SK-N-SH (cell line): ENCODE measurements at regions not wholly inside any gene's neighbourhood (a gene's known extent, or its start where the extent isn't known, plus 50 kb on each side); places are given as distances from the start of the nearest gene placed in this dataset.

Experiments
- CTCF ChIA-PET: fragments of 300-600, 350-600 bp; formaldehyde crosslinking; extraction: SDS; loops from one replicate; lab custom pipeline; 2021; lab: Yijun Ruan, JAX
- POLR2A ChIA-PET: fragments of 350-600 bp; sonication (Branson Sonifier 250); formaldehyde crosslinking; extraction: SDS; loops from one replicate; lab custom pipeline; 2020; ENCODE audit warnings: antibody characterized with exemption, inconsistent platforms; lab: Yijun Ruan, JAX
- DNase-seq: peaks from one replicate; pipeline ENCODE4 v3.0.0; 2012
- H2AFZ ChIP-seq: fragments of 200-600 bp; sonication (generic); 2 replicates; pipeline ENCODE4 v1.8.1; 2016; ENCODE audit warnings: antibody characterized with exemption, mild to moderate bottlenecking, low read depth
- H3F3A ChIP-seq: fragments of 200-600 bp; sonication (generic); replicated peaks from 2 replicates; pipeline ENCODE3; 2016; ENCODE audit warnings: antibody characterized with exemption, mild to moderate bottlenecking; ENCODE audit not compliant: insufficient read depth
- H3K27ac ChIP-seq, 2 experiments: fragments of 200-500 bp in 1 of 2; fragments of 200-600 bp in 1 of 2; sonication (Bioruptor generic) in 1 of 2; sonication (generic), shearing (Covaris generic) in 1 of 2; 2 replicates each; pipeline versions ENCODE4 v1.5.1 to v1.6.1; 2014 to 2016; ENCODE audit warnings: low read depth in 2 of 2, inconsistent platforms in 1 of 2, low read length in 1 of 2, mild to moderate bottlenecking in 1 of 2, mixed read lengths in 1 of 2
- H3K27me3 ChIP-seq: fragments of 200-600 bp; sonication (generic), shearing (Covaris generic); 2 replicates; pipeline ENCODE4 v1.6.1; 2016; ENCODE audit warnings: mixed run types; ENCODE audit not compliant: insufficient read depth
- H3K36me3 ChIP-seq, 2 experiments: fragments of 200-500 bp in 1 of 2; fragments of 200-600 bp in 1 of 2; sonication (Bioruptor generic) in 1 of 2; sonication (generic) in 1 of 2; replicated peaks in 1 of 2; 2 replicates each; pipeline versions ENCODE3 to v1.5.1; 2014 to 2016; ENCODE audit warnings: low read length in 1 of 2, mild to moderate bottlenecking in 1 of 2; ENCODE audit not compliant: insufficient read depth in 2 of 2, control insufficient read depth in 1 of 2
- H3K4me1 ChIP-seq, 2 experiments: fragments of 200-500 bp in 1 of 2; fragments of 200-600 bp in 1 of 2; sonication (Bioruptor generic) in 1 of 2; sonication (generic), shearing (Covaris generic) in 1 of 2; 2 replicates each; pipeline versions ENCODE4 v1.5.1 to v1.6.1; 2014 to 2016; ENCODE audit warnings: low read depth in 1 of 2, low read length in 1 of 2, mixed run types in 1 of 2; ENCODE audit not compliant: insufficient read depth in 2 of 2, control insufficient read depth in 1 of 2
- H3K4me2 ChIP-seq: fragments of 200-600 bp; sonication (generic), shearing (Covaris generic); 2 replicates; pipeline ENCODE4 v1.6.1; 2017; ENCODE audit warnings: mixed run types
- H3K4me3 ChIP-seq, 2 experiments: fragments of 200-500 bp in 1 of 2; fragments of 200-600 bp in 1 of 2; sonication (Bioruptor generic) in 1 of 2; sonication (generic), shearing (Covaris generic) in 1 of 2; 2 replicates each; pipeline versions ENCODE4 v1.5.1 to v1.8.1; 2014 to 2016; ENCODE audit warnings: low read depth in 2 of 2, inconsistent platforms in 1 of 2, low read length in 1 of 2, mild to moderate bottlenecking in 1 of 2, mixed read lengths in 1 of 2, moderate library complexity in 1 of 2
- H3K79me2 ChIP-seq: fragments of 200-600 bp; sonication (generic); 2 replicates; pipeline ENCODE4 v1.8.1; 2017; ENCODE audit warnings: mild to moderate bottlenecking; ENCODE audit not compliant: insufficient read depth
- H3K9ac ChIP-seq: fragments of 200-600 bp; sonication (generic); 2 replicates; pipeline ENCODE4 v1.6.1; 2017; ENCODE audit warnings: mixed run types
- H3K9me2 ChIP-seq: fragments of 200-600 bp; sonication (generic); 2 replicates; pipeline ENCODE4 v1.6.1; 2017; ENCODE audit warnings: mixed run types
- H3K9me3 ChIP-seq: fragments of 200-600 bp; sonication (generic); 2 replicates; pipeline ENCODE4 v1.6.1; 2017; ENCODE audit warnings: mixed run types, mild to moderate bottlenecking, moderate library complexity
- H4K20me1 ChIP-seq: fragments of 200-600 bp; sonication (generic); 2 replicates; pipeline ENCODE4 v1.6.1; 2017; ENCODE audit warnings: mild to moderate bottlenecking, mixed run types; ENCODE audit not compliant: insufficient read depth
- ELF1 ChIP-seq: IDR thresholded peaks from 2 replicates; pipeline ENCODE4 v1.4.0; 2012
- EP300 ChIP-seq, 2 experiments: IDR thresholded peaks; 2 replicates each; pipeline versions ENCODE4 v1.4.0 to v1.6.1; 2012; ENCODE audit warnings: borderline replicate concordance in 1 of 2, low read depth in 1 of 2, low read length in 1 of 2
- EZH2phosphoT487 ChIP-seq: fragments of 200-600 bp; sonication (generic); IDR thresholded peaks from 2 replicates; pipeline ENCODE4 v1.6.1; 2017; ENCODE audit warnings: low read depth, mixed run types, mild to moderate bottlenecking, antibody characterized with exemption, moderate library complexity, borderline replicate concordance
- FOSL2 ChIP-seq: IDR thresholded peaks from 2 replicates; pipeline ENCODE4 v1.4.0; 2012; ENCODE audit warnings: low read depth, mild to moderate bottlenecking, moderate library complexity, borderline replicate concordance
- FOXJ3 ChIP-seq: sonication (generic); formaldehyde crosslinking; IDR thresholded peaks from 2 replicates; pipeline ENCODE4 v1.5.1; 2020; ENCODE audit warnings: mild to moderate bottlenecking, missing genetic modification reagents
- GABPA ChIP-seq: IDR thresholded peaks from 2 replicates; pipeline ENCODE4 v1.4.0; 2012; ENCODE audit warnings: low read depth, mild to moderate bottlenecking
- JUND ChIP-seq: IDR thresholded peaks from 2 replicates; pipeline ENCODE4 v1.4.0; 2012
- MEF2A ChIP-seq: IDR thresholded peaks from 2 replicates; pipeline ENCODE4 v1.4.0; 2012; ENCODE audit warnings: low read depth, borderline replicate concordance
- MXI1 ChIP-seq: IDR thresholded peaks from 2 replicates; pipeline ENCODE4 v1.6.1; 2012; ENCODE audit warnings: mild to moderate bottlenecking, low read depth, low read length, improper control_type of control experiment
- NRF1 ChIP-seq: IDR thresholded peaks from 2 replicates; pipeline ENCODE4 v1.6.1; 2012; ENCODE audit warnings: low read depth, mild to moderate bottlenecking, low read length
- RCOR1 ChIP-seq: fragments of 150-350 bp; IDR thresholded peaks from 2 replicates; pipeline ENCODE4 v1.6.1; 2017; ENCODE audit warnings: antibody characterized with exemption, low read length
- SMC3 ChIP-seq: IDR thresholded peaks from 2 replicates; pipeline ENCODE4 v1.6.1; 2012; ENCODE audit warnings: low read depth, low read length, improper control_type of control experiment
- TCF12 ChIP-seq: IDR thresholded peaks from 2 replicates; pipeline ENCODE4 v1.4.0; 2012
- TEAD4 ChIP-seq: IDR thresholded peaks from 2 replicates; pipeline ENCODE4 v1.4.0; 2012; ENCODE audit warnings: mild to moderate bottlenecking, borderline replicate concordance; ENCODE audit not compliant: insufficient read depth
- WGBS: methylation state at CpG from one replicate; pipeline ENCODE4 v1.1.6; 2017; ENCODE audit warnings: low lambda C conversion rate; 5-methylcytosine and 5-hydroxymethylcytosine counted together
- TF ChIP-seq, protein P1 (sequence below): IDR thresholded peaks from 2 replicates; pipeline ENCODE4 v1.4.0; 2012; ENCODE audit warnings: low read depth
- TF ChIP-seq, protein P2 (sequence below): IDR thresholded peaks from 2 replicates; pipeline ENCODE4 v1.4.0; 2012; ENCODE audit warnings: low read depth, borderline replicate concordance
- TF ChIP-seq, protein P3 (sequence below): fragments of 150-350 bp; IDR thresholded peaks from 2 replicates; pipeline ENCODE4 v1.6.1; 2017; ENCODE audit warnings: antibody characterized with exemption, low read length, low read depth, borderline replicate concordance

DNA sequence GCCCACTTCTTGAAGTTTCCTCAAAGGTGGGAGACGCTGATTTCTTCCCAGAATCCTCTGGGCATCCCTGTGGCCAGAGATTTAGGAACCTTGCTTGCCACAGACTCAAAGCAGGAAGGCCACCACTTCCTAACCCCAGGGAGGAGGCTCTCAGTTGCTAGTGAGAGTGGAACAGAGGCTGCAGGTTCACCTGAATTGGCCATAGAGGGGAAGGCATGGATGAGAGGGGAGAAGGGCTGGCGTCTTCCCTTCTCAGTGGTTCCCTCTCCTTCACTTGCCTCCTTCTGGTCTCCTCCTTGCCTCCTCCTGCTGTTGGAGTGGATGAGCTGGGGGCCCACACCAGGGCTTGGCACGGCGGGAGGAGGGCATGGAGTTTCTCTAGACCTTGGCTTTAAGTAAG is 185.7 kb downstream of the ADAMTS15 start (continued):
- no peak for TF ChIP-seq FOXJ3 (CRISPR knock-in tag)
- TF ChIP-seq, all 33 proteins: peak for 0

DNA sequence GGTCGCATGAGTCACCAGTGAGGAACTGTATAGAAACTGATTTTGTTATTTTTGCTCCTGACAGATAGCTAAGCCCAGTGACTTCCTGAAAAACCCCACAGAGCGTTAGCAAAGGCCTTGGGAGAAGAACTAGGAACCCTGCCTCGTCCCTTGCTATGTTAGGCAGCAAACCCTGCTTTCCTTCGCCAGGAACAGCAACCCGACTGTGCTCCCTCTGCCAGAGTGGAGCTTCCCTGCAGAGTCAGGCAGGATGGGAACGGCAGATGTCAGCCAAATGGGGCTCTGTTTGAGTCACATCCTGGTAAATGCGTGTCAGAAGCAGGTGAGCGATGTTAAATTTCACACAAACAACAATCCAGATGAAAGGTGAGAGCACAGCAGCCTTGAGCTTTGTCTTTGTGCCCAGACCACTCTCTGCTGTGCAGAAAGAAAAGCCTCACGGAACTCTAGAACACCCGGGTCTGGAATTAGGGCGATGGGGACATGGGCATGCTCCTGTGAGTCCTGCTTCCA is 186.6 kb downstream of the ADAMTS15 start:
- ChIA-PET CTCF (interaction anchor here (0.6 to 1.3 kb wide), 3 partner anchors 11 to 681 kb away, joined by 3 to 4 read pairs (median 3); no protein-coding TSS in a partner anchor), POLR2A (no interaction called here)
- no peaks in the 10 kb centered on the region for H3K79me2 ChIP-seq
- 0 out of 2 replicates have a peak overlapping the region, but pooled peaks have one; percentile 19 for H3K9ac ChIP-seq
- peaks cover 7% of the 10 kb centered on the region for H3F3A ChIP-seq
- peak overlapping the region; percentile 21; the same call in 1 of the 2 replicates for H3K4me2 ChIP-seq
- 0 out of 4 replicates have a peak, but pooled peaks of 1 of the 2 experiments have one; percentile 15 for TF ChIP-seq EP300 (IDR thresholded peaks at IDR 0.05; ENCODE audit: borderline replicate concordance in 1 of 2, low read depth in 1 of 2, low read length in 1 of 2)
- TF ChIP-seq, protein P1, sequence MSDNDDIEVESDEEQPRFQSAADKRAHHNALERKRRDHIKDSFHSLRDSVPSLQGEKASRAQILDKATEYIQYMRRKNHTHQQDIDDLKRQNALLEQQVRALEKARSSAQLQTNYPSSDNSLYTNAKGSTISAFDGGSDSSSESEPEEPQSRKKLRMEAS, result no peak
- no peak for TF ChIP-seq NRF1
- no peak for TF ChIP-seq ELF1
- TF ChIP-seq MEF2A, result no peak
- TF ChIP-seq TCF12, result peak; percentile 58
- no peak for TF ChIP-seq RCOR1
- TF ChIP-seq MXI1, result no peak
- TF ChIP-seq GABPA, result no peak
- TF ChIP-seq, protein P2, sequence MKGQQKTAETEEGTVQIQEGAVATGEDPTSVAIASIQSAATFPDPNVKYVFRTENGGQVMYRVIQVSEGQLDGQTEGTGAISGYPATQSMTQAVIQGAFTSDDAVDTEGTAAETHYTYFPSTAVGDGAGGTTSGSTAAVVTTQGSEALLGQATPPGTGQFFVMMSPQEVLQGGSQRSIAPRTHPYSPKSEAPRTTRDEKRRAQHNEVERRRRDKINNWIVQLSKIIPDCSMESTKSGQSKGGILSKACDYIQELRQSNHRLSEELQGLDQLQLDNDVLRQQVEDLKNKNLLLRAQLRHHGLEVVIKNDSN, result no peak
- TF ChIP-seq FOSL2, result peak; percentile 27; the same call in 1 of the 2 replicates
- TF ChIP-seq SMC3, result no peak
- no peak for TF ChIP-seq EZH2phosphoT487
- no peak for TF ChIP-seq FOXJ3 (CRISPR knock-in tag)
- TF ChIP-seq JUND, result no peak
- TF ChIP-seq, protein P3, sequence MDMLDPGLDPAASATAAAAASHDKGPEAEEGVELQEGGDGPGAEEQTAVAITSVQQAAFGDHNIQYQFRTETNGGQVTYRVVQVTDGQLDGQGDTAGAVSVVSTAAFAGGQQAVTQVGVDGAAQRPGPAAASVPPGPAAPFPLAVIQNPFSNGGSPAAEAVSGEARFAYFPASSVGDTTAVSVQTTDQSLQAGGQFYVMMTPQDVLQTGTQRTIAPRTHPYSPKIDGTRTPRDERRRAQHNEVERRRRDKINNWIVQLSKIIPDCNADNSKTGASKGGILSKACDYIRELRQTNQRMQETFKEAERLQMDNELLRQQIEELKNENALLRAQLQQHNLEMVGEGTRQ, result no peak
- TF ChIP-seq TEAD4, result no peak
- peak overlapping the region in 1 of 2 experiments; percentile 64; a peak in 2 of 4 replicates for H3K27ac ChIP-seq
- H4K20me1 ChIP-seq, result no peaks in the 10 kb centered on the region
- peak overlapping the region; percentile 52 for H2AFZ ChIP-seq
- no peak overlapping the region for H3K4me3 ChIP-seq
- no peaks in the 10 kb centered on the region for H3K9me3 ChIP-seq
- WGBS, result 43% methylated on average over 6 of the region's 11 CpGs
- no peaks in the 10 kb centered on the region for H3K9me2 ChIP-seq
- DNase-seq, result no peak
- no peaks in the 10 kb centered on the region for H3K36me3 ChIP-seq
- H3K27me3 ChIP-seq, result no peaks in the 10 kb centered on the region
- peaks cover 0 to 26% of the 10 kb centered on the region in 2 experiments; a peak in 2 of 4 replicates for H3K4me1 ChIP-seq
